GM12878 (cell line): ENCODE measurements at regions not wholly inside any gene's neighbourhood (a gene's known extent, or its start where the extent isn't known, plus 50 kb on each side); places are given as distances from the start of the nearest gene placed in this dataset.

ENCODE experiments used
- ATAC-seq: fragments of 200-7000 bp; cut with Tn5 transposase; 3 replicates; pipeline ENCODE4 v1.9.1; 2020; ENCODE audit warnings: mild to moderate bottlenecking, moderate library complexity
- BruUV-seq: library from RNA; stranded (reverse); fragments of 400-500 nt; replicated peaks from 2 replicates; lab custom pipeline; 2021; lab: Mats Ljungman, UMichigan
- CTCF ChIA-PET: fragments of 300-600 bp; sonication (Branson Sonifier 250); formaldehyde crosslinking; extraction: SDS; loops from one replicate; lab custom pipeline; 2021; ENCODE audit warnings: inconsistent platforms; lab: Yijun Ruan, JAX
- POLR2A ChIA-PET: fragments of 350-600 bp; formaldehyde crosslinking; extraction: SDS; loops from one replicate; lab custom pipeline; 2021; ENCODE audit warnings: inconsistent platforms; lab: Charles Lee
- RAD21 ChIA-PET: fragments of 300-600 bp; sonication (Branson Sonifier 250); formaldehyde crosslinking; loops from one replicate; lab custom pipeline; 2023; ENCODE audit warnings: antibody characterized with exemption; ENCODE audit not compliant: unreplicated experiment; lab: Charles Lee
- SMC1A ChIA-PET: fragments of 300-600 bp; sonication (Branson Sonifier 250); formaldehyde crosslinking; loops from one replicate; lab custom pipeline; 2023; ENCODE audit not compliant: unreplicated experiment, uncharacterized antibody; lab: Charles Lee
- DNase-seq: peaks from one replicate; pipeline ENCODE4 v3.0.0-alpha.2; 2011; ENCODE audit warnings: low read depth, low spot score
- FAIRE-seq: peaks from 3 replicates; lab custom pipeline; 2011; peaks lifted over from hg19 to GRCh38; lab: Jason Lieb, UNC
- H2AFZ ChIP-seq: 2 replicates; pipeline ENCODE4 v1.6.0; 2011; ENCODE audit warnings: low read depth, low read length, control low read depth; ENCODE audit not compliant: control insufficient read depth
- H3K27ac ChIP-seq: 2 replicates; pipeline ENCODE4 v1.5.1; 2011; ENCODE audit warnings: control low read depth; ENCODE audit not compliant: control insufficient read depth, insufficient read depth
- H3K27me3 ChIP-seq, 2 experiments: replicated peaks in 1 of 2; 2 replicates each; pipeline versions ENCODE4 v1.6.0 to v1.6.1; 2011; ENCODE audit warnings: low read length in 1 of 2; ENCODE audit not compliant: control insufficient read depth in 2 of 2, insufficient read depth in 2 of 2
- H3K36me3 ChIP-seq, 2 experiments: 2 replicates each; pipeline ENCODE4 v1.5.1; 2011; ENCODE audit warnings: low read length in 1 of 2; ENCODE audit not compliant: control insufficient read depth in 2 of 2, insufficient read depth in 2 of 2
- H3K4me1 ChIP-seq: 2 replicates; pipeline ENCODE4 v1.6.1; 2011; ENCODE audit warnings: mild to moderate bottlenecking, low read length, moderate library complexity, mixed read lengths; ENCODE audit not compliant: control insufficient read depth, insufficient read depth
- H3K4me2 ChIP-seq: 2 replicates; pipeline ENCODE4 v1.6.0; 2011; ENCODE audit warnings: control low read depth; ENCODE audit not compliant: control insufficient read depth, insufficient read depth
- H3K4me3 ChIP-seq: fragments of 200-600 bp; sonication (generic); 2 replicates; pipeline ENCODE4 v1.5.1; 2016
- H3K79me2 ChIP-seq: 2 replicates; pipeline ENCODE4 v1.6.0; 2011; ENCODE audit warnings: low read length; ENCODE audit not compliant: control insufficient read depth, insufficient read depth
- H3K9ac ChIP-seq: 2 replicates; pipeline ENCODE4 v1.8.0; 2011; ENCODE audit warnings: low read length, control low read depth, mixed read lengths; ENCODE audit not compliant: control insufficient read depth, insufficient read depth
- H3K9me3 ChIP-seq: replicated peaks from 3 replicates; pipeline ENCODE4 v1.5.1; 2011; ENCODE audit warnings: mild to moderate bottlenecking, low read length; ENCODE audit not compliant: control insufficient read depth, insufficient read depth
- H4K20me1 ChIP-seq: 2 replicates; pipeline ENCODE4 v1.6.0; 2011; ENCODE audit not compliant: control insufficient read depth, insufficient read depth
- FOS ChIP-seq: IDR thresholded peaks from 3 replicates; pipeline ENCODE4 v1.6.1; 2011; ENCODE audit warnings: borderline replicate concordance; ENCODE audit not compliant: insufficient read length; ENCODE audit errors: extremely low read depth
- HSF1 ChIP-seq: fragments of 150-350 bp; IDR thresholded peaks from 2 replicates; pipeline ENCODE4 v1.6.1; 2014; ENCODE audit warnings: mild to moderate bottlenecking, low read depth, low read length
- MTA3 ChIP-seq: IDR thresholded peaks from 2 replicates; pipeline ENCODE4 v1.6.1; 2012; ENCODE audit warnings: low read length, inconsistent platforms, borderline replicate concordance
- POLR2A ChIP-seq: IDR thresholded peaks from 2 replicates; pipeline ENCODE4 v1.6.1; 2011; ENCODE audit warnings: low read depth, mild to moderate bottlenecking, low read length
- REST ChIP-seq: IDR thresholded peaks from 2 replicates; pipeline ENCODE4 v1.6.1; 2012; ENCODE audit warnings: mild to moderate bottlenecking, low read depth, low read length
- WGBS: methylation state at CpG from one replicate; pipeline ENCODE4 v1.1.6; 2016; ENCODE audit warnings: low lambda C conversion rate; ENCODE audit not compliant: insufficient replicate concordance, insufficient coverage; ENCODE audit errors: missing lambda C conversion rate; 5-methylcytosine and 5-hydroxymethylcytosine counted together
- in situ Hi-C: fragments of 300-500 bp; cut with MboI; formaldehyde crosslinking; loops from 9 replicates; pipeline ENCODE4 v1.14.3; 2018; ENCODE audit warnings: mixed read lengths
- intact Hi-C: fragments of 100-400 bp; cut with micrococcal nuclease; formaldehyde crosslinking; loops from one replicate; pipeline ENCODE4 v1.14.2; 2022; ENCODE audit not compliant: unreplicated experiment
- TF ChIP-seq, protein P1 (sequence below): IDR thresholded peaks from 2 replicates; pipeline ENCODE4 v1.6.1; 2011; ENCODE audit warnings: low read depth, mild to moderate bottlenecking, low read length, moderate library complexity, borderline replicate concordance; ENCODE audit errors: extremely low read depth

DNA sequence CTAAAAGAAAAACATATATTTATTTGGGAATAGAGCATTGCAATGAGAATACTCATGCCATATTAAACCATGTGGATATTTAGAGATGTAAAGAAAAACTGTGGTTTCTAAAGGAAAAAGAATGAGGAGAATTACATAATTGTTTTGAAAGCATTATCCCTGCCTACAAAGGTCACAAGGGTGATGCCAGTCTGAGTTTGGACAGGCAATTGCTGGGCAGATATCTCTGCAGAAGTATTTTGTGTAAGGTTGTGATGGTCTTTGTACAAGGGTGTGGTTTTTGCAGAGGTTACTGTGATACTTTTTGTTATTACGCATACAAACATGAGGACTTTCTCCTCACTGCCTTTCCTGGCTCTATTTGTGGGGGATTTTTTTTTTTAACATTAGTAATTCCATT lies 2022.9 kb upstream of the CDH6 start:
- RAD21 ChIA-PET: no interaction called here
- in situ Hi-C loops (no loop called here), intact Hi-C loops (no loop called here)
- no peak overlapping the region for H3K4me3 ChIP-seq
- no peaks in the 10 kb centered on the region for H4K20me1 ChIP-seq
- POLR2A ChIA-PET: no interaction called here
- no peaks in the 10 kb centered on the region for H3K9me3 ChIP-seq
- no peaks in the 10 kb centered on the region for H3K27me3 ChIP-seq
- H3K79me2 ChIP-seq: no peaks in the 10 kb centered on the region
- H3K4me2 ChIP-seq: no peak overlapping the region
- H3K9ac ChIP-seq: no peak overlapping the region
- WGBS: 50% methylated on average over 1 of the region's 1 CpG
- H3K4me1 ChIP-seq: no peaks in the 10 kb centered on the region
- FAIRE-seq: no peak
- H3K36me3 ChIP-seq: no peaks in the 10 kb centered on the region
- CTCF ChIA-PET: no interaction called here
- no peak for DNase-seq
- no peak for ATAC-seq
- no peak overlapping the region for H3K27ac ChIP-seq
- BruUV-seq: no TSS peak
- no peak overlapping the region for H2AFZ ChIP-seq
- TF ChIP-seq, protein P1, sequence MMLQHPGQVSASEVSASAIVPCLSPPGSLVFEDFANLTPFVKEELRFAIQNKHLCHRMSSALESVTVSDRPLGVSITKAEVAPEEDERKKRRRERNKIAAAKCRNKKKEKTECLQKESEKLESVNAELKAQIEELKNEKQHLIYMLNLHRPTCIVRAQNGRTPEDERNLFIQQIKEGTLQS: no peak
- TF ChIP-seq HSF1: no peak
- no peak for TF ChIP-seq POLR2A
- no peak for TF ChIP-seq MTA3
- TF ChIP-seq REST: no peak
- no peak for TF ChIP-seq FOS
- SMC1A ChIA-PET: no interaction called here
